ENCODE measurements at regions not wholly inside any gene's neighbourhood (a gene's known extent, or its start where the extent isn't known, plus 50 kb on each side); places are given as distances from the start of the nearest gene placed in this dataset.

- H2AFZ ChIP-seq (ENCODE audit: low read depth, low read length): no peak overlapping the region
- H3K9me3 ChIP-seq (ENCODE audit: low read length): no peaks in the 10 kb centered on the region
- no peaks in the 10 kb centered on the region for H3K36me3 ChIP-seq (ENCODE audit: insufficient read depth, low read length)
- no peak for TF ChIP-seq POLR2AphosphoS5 (IDR thresholded peaks at IDR 0.05)
- no peak for TF ChIP-seq CTCF (IDR thresholded peaks at IDR 0.05; ENCODE audit: poor library complexity, severe bottlenecking)
- no peak for TF ChIP-seq REST (IDR thresholded peaks at IDR 0.05; ENCODE audit: borderline replicate concordance)
- no peak for TF ChIP-seq EZH2 (IDR thresholded peaks at IDR 0.05; ENCODE audit: borderline replicate concordance, insufficient read depth, low read length, poor library complexity, severe bottlenecking)
- no peak for TF ChIP-seq SMC3 (conservative IDR thresholded peaks at IDR 0.05; ENCODE audit: poor library complexity)
- TF ChIP-seq TAF1 (IDR thresholded peaks at IDR 0.05; ENCODE audit: low read depth): no peak
- TF ChIP-seq EP300 (conservative IDR thresholded peaks at IDR 0.05; ENCODE audit: poor library complexity, severe bottlenecking): no peak
- TF ChIP-seq RAD21 (conservative IDR thresholded peaks at IDR 0.05): no peak
- TF ChIP-seq MXI1 (conservative IDR thresholded peaks at IDR 0.05; ENCODE audit: poor library complexity, severe bottlenecking): no peak
- no peak overlapping the region for H3K27ac ChIP-seq (ENCODE audit: low read length)
- no peaks in the 10 kb centered on the region for H4K20me1 ChIP-seq (ENCODE audit: insufficient read depth)
- no peaks in the 10 kb centered on the region for H3K79me2 ChIP-seq (replicated peaks; ENCODE audit: insufficient read depth, low read length)
- no peak overlapping the region for H3K9ac ChIP-seq (ENCODE audit: low read length)
- H3F3A ChIP-seq (ENCODE audit: insufficient read depth, low read length, poor library complexity, severe bottlenecking): no peaks in the 10 kb centered on the region
- no peak overlapping the region for H3K4me3 ChIP-seq (ENCODE audit: low read length)
- H3K27me3 ChIP-seq (ENCODE audit: insufficient read depth, low read depth, low read length): no peaks in the 10 kb centered on the region
- no peaks in the 10 kb centered on the region for H3K9me2 ChIP-seq (ENCODE audit: insufficient read depth, low read length)
- no peak overlapping the region for H3K4me2 ChIP-seq (ENCODE audit: low read length)
Observed at GRCh38 chr17:14510136-14510535, 209.3 kb downstream of the HS3ST3B1 start.

- no peak for TF ChIP-seq RAD21 (conservative IDR thresholded peaks at IDR 0.05)
- no peak for TF ChIP-seq SMC3 (conservative IDR thresholded peaks at IDR 0.05; ENCODE audit: poor library complexity)
- no peak for TF ChIP-seq EZH2 (IDR thresholded peaks at IDR 0.05; ENCODE audit: borderline replicate concordance, insufficient read depth, low read length, poor library complexity, severe bottlenecking)
- no peak for TF ChIP-seq POLR2AphosphoS5 (IDR thresholded peaks at IDR 0.05)
- TF ChIP-seq EP300 (conservative IDR thresholded peaks at IDR 0.05; ENCODE audit: poor library complexity, severe bottlenecking): no peak
- TF ChIP-seq TAF1 (IDR thresholded peaks at IDR 0.05; ENCODE audit: low read depth): no peak
- TF ChIP-seq CTCF (IDR thresholded peaks at IDR 0.05; ENCODE audit: poor library complexity, severe bottlenecking): no peak
- TF ChIP-seq MXI1 (conservative IDR thresholded peaks at IDR 0.05; ENCODE audit: poor library complexity, severe bottlenecking): no peak
- no peak for TF ChIP-seq REST (IDR thresholded peaks at IDR 0.05; ENCODE audit: borderline replicate concordance)
- Histone ChIP-seq H3K9ac (ENCODE audit: low read length) (no peak overlapping the region), H3K27me3 (ENCODE audit: insufficient read depth, low read depth, low read length) (no peaks in the 10 kb centered on the region), H3K79me2 (replicated peaks; ENCODE audit: insufficient read depth, low read length) (no peaks in the 10 kb centered on the region), H3K9me2 (ENCODE audit: insufficient read depth, low read length) (no peaks in the 10 kb centered on the region), H3K27ac (ENCODE audit: low read length) (no peak overlapping the region), H3F3A (ENCODE audit: insufficient read depth, low read length, poor library complexity, severe bottlenecking) (no peaks in the 10 kb centered on the region), H3K36me3 (ENCODE audit: insufficient read depth, low read length) (no peaks in the 10 kb centered on the region), H3K4me3 (ENCODE audit: low read length) (no peak overlapping the region), H3K4me2 (ENCODE audit: low read length) (no peak overlapping the region), H2AFZ (ENCODE audit: low read depth, low read length) (no peak overlapping the region), H4K20me1 (ENCODE audit: insufficient read depth) (no peaks in the 10 kb centered on the region), H3K9me3 (ENCODE audit: low read length) (no peaks in the 10 kb centered on the region)
Observed at GRCh38 chr17:14508156-14508555, 207.3 kb downstream of the HS3ST3B1 start.

Measured in neural cell (in vitro differentiated cells).